HG03432 (cell line): ENCODE measurements at regions not wholly inside any gene's neighbourhood (a gene's known extent, or its start where the extent isn't known, plus 50 kb on each side); places are given as distances from the start of the nearest gene placed in this dataset.
"Not testable (repeated sequence)": the region's sequence is repeated elsewhere in the genome, so short reads cannot be mapped to it uniquely, and the experiment has no call there.

ENCODE experiments used
- ATAC-seq: cut with Tn5 transposase; IDR thresholded peaks from one replicate; pipeline ENCODE4 v1.9.1; 2021; ENCODE audit warnings: mild to moderate bottlenecking, moderate library complexity; ENCODE audit not compliant: unreplicated experiment

DNA sequence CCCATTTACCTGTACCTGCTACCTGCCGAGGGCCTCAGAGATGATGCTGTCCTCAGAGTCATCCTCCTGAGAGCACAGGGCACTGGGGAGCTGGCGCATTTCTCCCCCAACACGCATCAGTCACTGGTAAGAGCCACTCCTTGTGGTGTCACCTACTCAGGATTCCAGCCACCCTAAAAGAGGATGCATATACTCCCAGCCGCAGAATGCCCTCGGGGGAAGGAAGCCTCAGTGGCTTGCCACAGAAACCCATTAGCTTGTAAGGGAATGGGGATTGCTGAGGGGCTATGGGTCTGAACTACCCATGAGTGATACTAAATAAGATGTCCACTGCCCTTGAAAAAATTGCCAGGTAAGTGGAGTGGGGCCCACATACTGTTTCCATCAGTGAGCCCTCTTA lies 279.2 kb downstream of the WDR11 start:
- no peak for ATAC-seq

DNA sequence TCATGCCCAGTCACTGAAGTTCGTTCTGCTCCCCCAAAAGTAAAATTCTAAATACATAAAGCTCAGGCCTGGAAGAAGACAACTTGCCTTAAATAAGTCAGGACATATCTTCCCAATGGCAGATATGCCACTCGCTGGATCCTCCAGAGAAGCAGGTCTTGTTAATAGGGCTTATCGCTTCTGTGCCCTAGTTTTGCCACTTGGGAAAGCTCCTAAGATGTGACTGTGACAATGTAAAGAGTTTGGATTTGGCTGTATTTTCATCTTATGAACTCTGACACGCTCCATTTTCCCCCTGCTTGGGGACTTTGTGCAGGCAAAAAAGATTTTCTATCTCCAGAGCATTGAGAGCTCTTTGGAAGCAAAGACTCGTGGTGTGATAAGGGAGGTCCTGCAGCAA lies 279.9 kb downstream of the WDR11 start:
- ATAC-seq: no peak

DNA sequence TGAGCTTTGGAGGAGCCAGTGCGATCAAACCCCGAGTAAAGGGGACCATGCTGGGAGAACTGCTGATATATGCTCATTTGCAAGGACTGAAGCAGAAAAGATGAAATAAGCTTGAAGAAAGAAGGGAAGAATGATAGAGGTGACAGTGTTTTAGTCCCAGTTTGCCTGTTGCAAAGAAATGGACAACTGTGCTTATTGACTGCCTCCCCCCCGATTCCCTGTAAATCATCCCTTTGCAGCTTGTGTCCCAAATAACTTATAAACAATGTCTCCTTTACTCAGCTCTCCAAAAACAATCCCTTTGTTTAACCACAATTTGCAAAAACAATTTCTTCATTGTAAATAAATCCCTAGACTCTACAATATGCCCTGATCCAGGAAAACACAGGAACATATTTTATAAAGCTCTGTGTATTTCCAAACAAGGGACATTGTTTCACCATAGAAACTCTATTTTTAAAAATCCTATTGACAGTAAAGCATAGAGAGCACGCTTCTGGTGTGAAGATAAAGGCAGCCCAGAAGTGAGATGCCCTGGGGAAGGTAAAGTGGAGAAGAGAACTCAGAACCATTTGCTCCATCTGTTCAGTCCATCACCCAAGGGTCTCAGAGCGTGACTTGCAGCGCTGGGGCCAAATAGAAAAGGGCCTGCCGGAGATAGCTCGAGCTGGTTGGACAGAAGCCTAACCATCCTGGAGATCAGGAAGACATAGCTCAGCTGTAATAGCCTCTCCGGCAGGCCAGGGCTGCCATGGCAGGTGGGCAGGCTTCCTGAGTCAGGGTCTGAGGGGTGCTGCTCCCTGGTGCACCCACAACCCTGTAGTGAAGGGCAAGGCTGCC lies 280.5 kb downstream of the WDR11 start:
- no peak for ATAC-seq

DNA sequence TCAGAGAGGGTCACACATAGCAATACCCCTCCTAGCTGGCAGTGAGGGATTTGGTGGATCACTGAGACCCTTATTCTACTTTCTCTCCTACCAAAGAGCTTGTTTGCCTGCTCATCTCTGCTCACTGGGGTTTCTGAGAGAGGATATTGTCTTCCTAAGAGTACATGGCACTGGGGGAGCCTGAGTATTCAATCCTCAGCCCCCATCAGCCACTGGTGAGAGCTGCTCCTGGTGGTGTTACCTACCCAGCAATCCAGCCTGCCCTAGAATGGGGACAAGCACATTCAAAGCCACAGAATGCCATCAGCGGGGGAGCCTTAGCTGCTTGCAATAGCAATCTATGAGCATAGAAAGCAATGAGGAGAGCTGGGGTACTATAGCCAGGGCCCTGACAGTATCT lies 281.1 kb downstream of the WDR11 start:
- ATAC-seq: no peak

DNA sequence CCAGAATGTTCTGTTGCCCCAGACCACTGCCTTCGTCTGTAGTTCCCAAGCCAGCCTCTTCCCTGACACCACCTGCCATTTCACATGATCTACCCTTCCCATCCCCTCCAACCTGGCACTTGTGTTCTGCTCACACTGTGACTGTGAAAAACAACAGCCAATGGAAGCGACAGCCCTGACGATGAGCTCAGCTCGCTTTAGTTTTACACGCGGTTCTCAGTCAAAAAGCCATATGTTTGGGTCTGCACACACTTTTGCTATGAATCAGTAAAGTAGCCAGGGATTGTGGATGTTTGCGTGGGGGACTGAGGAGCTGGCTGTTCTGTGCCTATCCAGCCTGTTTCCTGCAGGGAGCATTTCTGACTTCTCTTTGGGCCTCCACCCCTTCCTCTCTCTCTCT lies 282.7 kb downstream of the WDR11 start:
- no peak for ATAC-seq

DNA sequence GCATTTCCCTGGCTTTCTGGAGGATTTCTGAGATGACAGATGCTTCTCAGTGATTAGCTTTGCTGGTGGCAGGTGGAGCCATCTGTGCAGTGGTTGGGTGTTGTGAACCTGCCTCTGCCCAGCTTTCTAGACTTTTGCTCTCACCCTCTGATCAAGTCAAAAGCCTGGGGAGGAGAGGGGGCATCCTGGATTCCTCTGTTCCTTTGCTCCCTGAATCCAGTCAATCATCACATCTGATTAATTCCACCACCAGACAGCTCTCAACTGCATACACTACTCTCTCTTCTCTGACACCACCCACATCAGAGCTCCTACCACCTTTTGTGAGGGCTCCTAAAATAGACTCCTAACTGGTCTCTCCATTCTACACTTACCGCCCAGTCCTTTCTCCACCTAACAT lies 283.5 kb downstream of the WDR11 start:
- ATAC-seq: no peak

DNA sequence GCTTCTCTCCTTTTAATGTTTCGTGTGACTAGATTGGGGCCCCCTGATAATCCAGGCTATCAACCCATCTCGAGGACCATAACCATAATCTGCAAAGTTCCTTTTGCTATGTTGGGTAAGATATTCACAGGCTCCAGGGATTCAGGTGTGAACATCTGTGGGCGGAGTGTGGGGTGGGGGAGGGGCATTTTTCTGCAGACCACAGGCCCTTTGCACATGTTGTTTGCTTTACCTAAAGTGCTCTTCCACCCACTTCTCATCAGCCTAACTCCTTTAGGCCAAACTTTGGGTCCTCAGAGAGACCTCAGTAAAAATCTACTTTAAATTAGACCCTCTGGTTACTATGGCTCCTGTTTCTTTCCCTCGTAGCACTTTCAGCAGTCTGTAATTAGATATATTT lies 284.4 kb downstream of the WDR11 start:
- no peak for ATAC-seq

DNA sequence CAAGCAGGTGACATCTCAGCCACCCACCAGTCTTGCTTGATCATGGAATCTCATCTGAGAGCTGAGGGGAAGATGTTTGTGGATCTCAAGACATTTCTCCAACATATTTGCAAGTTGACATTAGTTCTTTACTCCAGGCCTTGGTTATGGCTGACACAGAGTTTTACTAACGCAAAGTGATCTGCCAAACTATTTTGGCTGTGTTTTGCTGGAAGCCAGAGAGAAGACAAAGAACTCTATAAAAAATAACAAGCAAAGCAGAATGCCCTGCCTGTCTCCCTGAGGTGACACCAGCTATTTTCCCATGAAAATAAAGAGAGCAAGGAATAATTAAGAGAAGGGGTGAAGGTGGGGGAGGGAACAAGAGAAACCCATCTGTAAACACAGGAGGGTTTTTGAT lies 286.4 kb downstream of the WDR11 start:
- no peak for ATAC-seq

DNA sequence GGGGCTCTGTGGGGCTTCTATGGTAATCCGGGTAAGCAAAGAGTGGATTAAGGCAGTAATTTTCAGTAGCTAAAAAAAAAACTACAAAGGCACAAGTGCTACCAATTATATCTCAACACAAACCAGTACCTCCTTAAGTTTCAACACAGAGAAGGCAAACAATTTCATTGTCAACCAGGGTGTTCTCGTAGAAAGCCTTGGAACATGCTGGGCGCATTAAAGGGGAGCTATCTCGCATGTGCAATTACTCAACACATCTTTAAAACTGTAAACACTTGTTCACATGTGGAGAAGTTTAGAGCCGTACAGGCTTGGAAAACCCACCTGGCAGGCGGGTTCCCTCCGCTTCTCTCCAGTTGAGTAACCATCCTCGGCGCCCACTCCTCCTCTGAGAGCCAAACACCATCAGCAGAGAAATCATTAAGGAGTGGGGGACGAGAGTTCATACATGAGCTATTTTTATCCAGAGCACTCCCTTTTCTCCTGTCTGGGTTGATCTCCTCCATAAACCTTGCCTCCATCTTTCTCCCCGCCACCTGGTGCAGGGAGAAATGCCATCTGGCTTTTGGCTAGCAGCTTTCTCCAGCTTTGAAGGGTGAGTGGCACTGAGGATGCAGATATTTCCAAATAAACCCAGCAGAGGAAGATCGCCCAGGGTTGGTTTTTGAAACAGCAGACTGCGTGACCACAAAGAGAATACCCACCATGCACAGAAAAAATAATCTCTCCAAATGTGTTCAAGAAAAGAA lies 287.1 kb downstream of the WDR11 start:
- ATAC-seq: no peak

DNA sequence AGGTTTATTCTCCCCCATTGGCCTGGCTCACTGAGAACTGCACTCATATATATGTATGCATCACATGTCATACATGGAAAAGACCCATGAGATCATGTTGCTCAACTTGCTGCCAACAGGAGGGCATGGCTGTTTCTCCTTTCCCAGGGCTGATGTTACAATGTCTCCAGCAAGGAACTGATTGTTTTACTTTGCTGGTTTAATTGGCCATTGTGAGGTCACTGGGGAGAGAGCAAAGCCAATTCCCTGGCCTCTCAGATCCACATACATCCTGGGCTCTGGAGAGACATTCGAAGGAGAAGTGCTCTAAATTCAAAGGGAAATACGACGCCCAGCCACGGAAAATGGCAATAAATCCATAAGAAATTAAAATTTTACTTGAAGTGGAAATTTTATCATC lies 287.8 kb downstream of the WDR11 start:
- ATAC-seq: no peak

DNA sequence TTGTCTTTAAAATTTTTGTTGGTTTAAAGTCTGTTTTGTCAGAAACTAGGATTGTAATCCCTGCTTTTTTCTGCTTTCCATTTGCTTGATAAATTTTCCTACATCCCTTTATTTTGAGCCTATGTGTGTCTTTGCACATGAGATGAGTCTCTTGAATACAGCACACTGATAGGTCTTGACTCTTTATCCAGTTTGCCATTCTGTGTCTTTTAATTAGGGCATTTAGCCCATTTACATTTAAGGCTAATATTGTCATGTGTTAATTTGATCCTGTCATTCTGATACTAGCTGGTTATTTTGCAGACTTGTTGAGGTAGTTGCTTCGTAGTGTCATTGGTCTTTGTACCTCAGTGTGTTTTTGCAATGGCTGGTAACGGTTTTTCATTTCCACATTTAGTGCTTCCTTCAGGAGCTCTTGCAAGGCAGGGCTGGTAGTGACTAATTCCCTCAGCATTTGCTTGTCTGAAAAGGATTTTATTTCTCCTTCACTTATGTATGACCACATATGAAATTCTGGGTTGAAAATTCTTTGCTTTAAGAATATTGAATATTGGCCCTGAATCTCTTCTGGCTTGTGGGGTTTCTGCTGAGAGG lies 294.7 kb downstream of the WDR11 start:
- not testable (repeated sequence) for ATAC-seq

DNA sequence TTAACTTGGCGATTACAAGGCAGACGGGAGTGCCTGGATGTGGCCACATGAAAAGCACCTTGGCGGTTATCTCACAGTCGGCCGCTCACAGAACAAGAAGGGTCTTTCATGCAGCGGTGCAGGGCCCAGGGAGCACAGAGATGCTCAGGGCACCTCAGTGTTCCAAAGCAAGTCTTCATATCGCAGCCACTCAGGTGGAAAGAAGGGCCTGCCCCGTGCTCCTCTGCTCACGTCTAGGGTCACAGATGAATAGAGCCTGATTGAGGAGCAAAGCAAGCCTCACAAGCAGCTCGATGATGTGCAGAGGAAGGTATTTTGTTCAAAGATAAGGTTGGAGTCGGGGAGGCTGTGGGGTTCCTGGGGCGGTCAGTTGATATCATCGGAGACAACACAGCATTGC lies 297.8 kb downstream of the WDR11 start:
- no peak for ATAC-seq

DNA sequence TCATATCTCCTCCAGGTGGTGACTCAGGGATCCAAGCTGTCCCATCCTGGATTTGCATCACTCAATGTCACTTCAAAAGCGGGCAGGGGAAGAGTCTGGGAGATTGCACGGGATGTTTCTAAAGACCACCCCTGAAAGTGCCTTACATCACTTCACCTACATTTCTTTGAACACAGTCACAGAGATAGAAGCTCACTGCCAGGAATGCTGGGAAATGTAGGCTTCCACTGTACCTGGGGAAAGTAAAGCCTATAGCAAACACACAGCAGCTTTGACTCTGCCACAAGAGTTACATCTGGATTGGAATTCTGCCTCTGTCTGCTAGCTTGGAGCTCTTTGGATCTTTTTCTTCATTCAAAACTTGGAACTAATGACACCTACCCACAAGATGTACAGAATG lies 300.9 kb downstream of the WDR11 start:
- ATAC-seq: no peak

DNA sequence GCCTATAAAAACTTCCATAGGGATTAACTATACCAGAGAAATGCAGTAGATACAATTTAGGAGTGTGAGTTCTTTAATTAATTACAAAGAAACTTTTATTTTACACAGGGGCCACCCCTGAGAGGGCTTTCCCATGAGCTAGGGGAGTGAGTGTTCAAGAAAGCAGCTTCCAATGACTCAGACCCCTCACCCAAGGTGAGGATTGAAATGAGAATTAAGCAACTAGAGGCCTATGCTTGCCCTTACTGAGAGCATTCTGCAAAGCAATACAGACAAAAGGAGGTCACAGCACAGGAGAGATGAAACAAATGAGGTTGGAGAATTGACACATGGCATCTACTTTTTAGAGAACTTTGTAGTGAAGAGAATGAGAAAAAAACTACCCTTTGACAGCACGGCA lies 301.8 kb downstream of the WDR11 start:
- no peak for ATAC-seq

DNA sequence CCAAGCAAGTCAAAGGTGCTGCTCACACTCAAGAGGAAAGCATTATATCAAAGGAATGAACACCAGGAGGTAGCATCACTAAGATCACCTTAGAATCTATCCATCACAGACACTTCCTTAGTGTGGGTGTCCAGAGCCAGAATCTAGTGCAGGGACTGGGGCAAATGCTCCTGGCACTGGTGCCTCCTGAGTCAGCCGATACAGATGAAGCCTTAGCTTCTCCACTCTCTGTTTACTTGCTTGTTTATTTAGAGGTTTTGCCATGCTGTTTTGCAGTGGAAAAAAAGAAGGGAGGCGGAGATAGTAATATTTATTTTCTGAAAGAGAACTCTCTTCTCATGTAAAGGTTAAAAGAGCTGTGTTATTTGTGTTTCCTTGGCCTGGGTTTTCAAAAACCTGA lies 303.1 kb downstream of the WDR11 start:
- ATAC-seq: no peak

DNA sequence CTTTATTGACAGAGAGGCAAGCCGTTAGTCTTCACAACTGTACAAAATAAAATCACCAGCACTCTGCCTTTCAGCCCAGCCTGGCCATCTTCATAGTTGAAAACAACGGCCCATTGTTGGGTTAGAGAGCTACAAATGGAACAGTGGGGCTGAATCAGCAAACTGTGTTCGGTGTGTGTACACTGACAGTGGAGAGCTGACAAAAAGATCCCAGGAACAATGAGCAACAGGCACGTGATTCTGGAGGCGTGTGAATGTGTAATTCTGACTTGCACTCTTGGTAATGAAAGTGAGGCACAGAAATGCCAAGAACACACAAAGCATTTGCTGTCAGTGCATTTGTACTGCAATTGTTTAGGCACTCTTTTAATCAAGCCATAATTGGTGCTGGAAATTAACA lies 303.7 kb downstream of the WDR11 start:
- no peak for ATAC-seq

DNA sequence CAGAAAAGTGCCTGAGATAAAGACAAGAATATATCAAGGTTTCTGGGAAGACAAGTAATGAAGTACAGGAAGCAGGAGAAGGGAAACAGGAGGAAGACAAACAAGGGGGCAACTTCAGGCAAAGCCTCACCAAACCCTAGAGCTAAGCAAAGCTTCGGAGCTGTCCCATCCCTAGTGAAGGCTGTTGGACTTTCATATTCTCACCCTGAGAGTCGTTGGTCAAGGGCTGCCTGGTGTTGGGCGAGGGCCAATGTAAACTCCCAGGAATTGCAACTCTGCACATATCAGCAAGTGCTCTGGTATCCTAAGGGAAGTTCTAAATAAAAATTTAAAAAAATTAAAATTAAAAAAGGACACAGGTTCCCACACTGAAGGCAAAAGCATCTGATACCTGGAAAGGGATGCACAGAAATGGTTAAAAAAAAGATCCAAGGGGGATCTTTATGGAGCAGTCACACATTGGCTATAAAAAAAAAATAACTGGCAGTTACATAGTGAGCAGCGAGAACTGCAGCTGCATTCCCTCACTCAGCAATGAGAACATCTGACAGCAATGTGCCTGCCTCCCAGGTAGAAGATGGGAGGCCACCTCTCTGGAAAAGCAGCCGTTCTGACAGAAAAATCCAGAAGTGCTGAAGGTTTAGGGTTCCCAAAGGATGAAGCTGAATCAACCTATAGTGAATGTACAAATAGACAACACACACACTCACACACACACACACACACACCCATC lies 304.7 kb downstream of the WDR11 start:
- no peak for ATAC-seq

DNA sequence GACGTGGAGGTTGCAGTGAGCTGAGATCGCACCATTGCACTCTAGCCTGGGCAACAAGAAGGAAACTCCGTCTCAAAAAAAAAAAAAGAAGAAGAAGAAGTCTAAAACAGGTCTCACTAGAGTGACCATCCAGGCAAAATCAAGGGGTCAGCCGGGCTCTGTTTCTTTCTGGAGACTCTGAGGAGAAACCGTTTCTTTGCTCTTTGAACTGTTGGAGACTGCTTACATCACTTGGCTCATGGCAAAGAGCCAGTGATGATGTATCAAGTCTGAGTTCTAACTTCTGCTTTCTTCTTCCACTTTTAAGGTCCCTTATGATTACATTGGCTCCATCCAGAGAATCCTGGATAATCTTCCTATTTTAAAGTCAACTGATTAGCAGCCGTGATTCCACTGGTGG lies 306.8 kb downstream of the WDR11 start:
- no peak for ATAC-seq

DNA sequence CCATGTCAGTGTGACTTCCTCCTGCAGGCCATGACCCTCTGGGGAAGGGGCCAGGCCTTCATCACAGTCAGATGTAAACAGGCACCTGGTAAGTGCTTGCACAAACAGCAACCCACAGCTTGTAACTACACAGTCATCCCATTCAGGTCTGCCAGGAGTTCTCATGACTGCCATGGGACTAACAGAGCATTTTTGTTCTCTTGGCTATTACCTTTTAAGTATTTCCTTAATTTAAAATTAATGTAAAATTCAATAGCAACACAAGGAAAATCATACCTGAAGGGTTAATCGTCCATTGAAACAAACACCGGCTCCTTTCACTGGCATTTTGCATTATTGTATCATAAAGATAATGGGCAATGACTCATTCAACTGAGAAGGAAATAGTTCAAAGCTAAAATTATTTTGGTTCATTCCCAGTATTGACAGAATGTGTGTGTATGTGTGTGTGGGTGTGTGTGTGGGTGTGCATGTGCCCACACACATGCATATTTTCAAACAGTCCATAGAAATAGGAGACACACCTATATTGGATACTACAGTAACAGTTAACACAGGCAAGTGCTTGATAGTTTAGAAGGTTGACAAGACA lies 307.9 kb downstream of the WDR11 start:
- ATAC-seq: no peak

DNA sequence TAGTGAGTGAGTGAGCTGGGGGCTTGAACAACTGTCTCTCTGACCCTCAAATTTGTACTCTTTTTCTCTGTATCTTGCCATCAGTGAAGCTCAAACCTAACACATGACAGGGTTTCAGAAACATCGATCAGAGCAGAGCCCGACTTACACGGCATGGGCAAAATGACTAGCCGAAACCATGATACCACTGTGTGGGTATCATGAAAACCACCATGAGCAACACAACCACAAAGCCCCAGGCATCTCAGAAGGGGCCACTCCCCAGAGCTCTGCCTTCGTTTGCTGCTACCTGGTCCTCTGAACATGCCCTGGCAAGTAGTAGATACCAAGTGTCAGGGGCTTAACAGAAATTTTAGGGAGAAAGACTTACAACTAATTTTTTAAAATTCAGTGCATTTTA lies 308.5 kb downstream of the WDR11 start:
- ATAC-seq: peak; percentile 90

DNA sequence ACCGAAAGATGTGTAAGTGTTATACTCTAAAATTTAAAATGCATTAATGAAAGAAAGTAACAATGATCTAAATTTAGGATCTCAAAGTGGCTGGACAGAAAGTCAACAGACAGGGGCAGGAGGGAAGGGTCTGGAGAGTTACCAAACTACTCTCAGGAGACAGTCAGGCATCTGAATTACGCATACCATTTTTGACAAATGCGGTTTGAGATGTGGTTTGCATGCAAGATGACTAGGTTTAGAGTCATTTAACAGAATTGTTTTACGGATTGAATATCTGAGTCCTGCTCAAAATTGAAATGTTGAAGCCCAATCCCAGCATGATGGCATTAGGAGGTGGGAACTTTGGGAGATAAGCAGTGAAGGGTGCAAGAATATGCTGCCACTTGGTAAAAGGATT lies 314.1 kb downstream of the WDR11 start:
- ATAC-seq: no peak
